CD14-positive monocyte (primary cell): ENCODE measurements at regions not wholly inside any gene's neighbourhood (a gene's known extent, or its start where the extent isn't known, plus 50 kb on each side); places are given as distances from the start of the nearest gene placed in this dataset.

Experiments used
- DNase-seq, 3 donors: peaks; one replicate each; pipeline ENCODE4 v3.0.0-alpha.2; 2011 to 2022
- H2AFZ ChIP-seq: 2 replicates; pipeline ENCODE4 v1.6.0; 2012; ENCODE audit warnings: mild to moderate bottlenecking, low read depth, low read length, inconsistent platforms; ENCODE audit not compliant: insufficient read depth, poor library complexity, severe bottlenecking
- H3K27ac ChIP-seq, 2 donors: 1 replicate in 1 of 2; 2 replicates in 1 of 2; pipeline ENCODE4 v1.5.1; 2012 to 2013; ENCODE audit warnings: low read length in 2 of 2, control low read depth in 1 of 2, inconsistent platforms in 1 of 2, low read depth in 1 of 2, mild to moderate bottlenecking in 1 of 2
- H3K27me3 ChIP-seq, 2 donors: one replicate each; pipeline versions ENCODE4 v1.6.0 to v1.6.1; 2011 to 2013; ENCODE audit warnings: low read length in 2 of 2; ENCODE audit not compliant: control insufficient read depth in 2 of 2, insufficient read depth in 2 of 2
- H3K36me3 ChIP-seq, 2 donors: replicated peaks in 1 of 2; 1 replicate in 1 of 2; 2 replicates in 1 of 2; pipeline versions ENCODE4 v1.5.1 to v1.6.1; 2012 to 2013; ENCODE audit warnings: low read length in 2 of 2, control low read depth in 1 of 2, inconsistent platforms in 1 of 2, mild to moderate bottlenecking in 1 of 2; ENCODE audit not compliant: insufficient read depth in 2 of 2, control insufficient read depth in 1 of 2
- H3K4me1 ChIP-seq, 2 donors: 1 replicate in 1 of 2; 2 replicates in 1 of 2; pipeline versions ENCODE4 v1.5.1 to v1.6.1; 2012 to 2013; ENCODE audit warnings: low read length in 2 of 2, control low read depth in 1 of 2, inconsistent platforms in 1 of 2, mild to moderate bottlenecking in 1 of 2, moderate library complexity in 1 of 2; ENCODE audit not compliant: insufficient read depth in 2 of 2, control insufficient read depth in 1 of 2
- H3K4me2 ChIP-seq: replicated peaks from 2 replicates; pipeline ENCODE3; 2012; ENCODE audit warnings: low read length, moderate library complexity, mild to moderate bottlenecking; ENCODE audit not compliant: poor library complexity, severe bottlenecking; ENCODE audit errors: extremely low read depth
- H3K4me3 ChIP-seq, 3 experiments: fragments of 200-600 bp in 1 of 3; sonication (generic) in 1 of 3; replicated peaks in 1 of 3; 1 replicate in 2 of 3; 2 replicates in 1 of 3; pipeline ENCODE4 v1.5.1; 2011 to 2013; ENCODE audit warnings: low read length in 3 of 3, mild to moderate bottlenecking in 3 of 3, control low read depth in 2 of 3, low read depth in 2 of 3, inconsistent platforms in 1 of 3, moderate library complexity in 1 of 3
- H3K79me2 ChIP-seq: 2 replicates; pipeline ENCODE4 v1.6.0; 2012; ENCODE audit warnings: mild to moderate bottlenecking, control low read depth, inconsistent platforms, low read length, moderate library complexity; ENCODE audit not compliant: insufficient read depth
- H3K9ac ChIP-seq: 2 replicates; pipeline ENCODE4 v1.6.0; 2017; ENCODE audit warnings: low read length, mild to moderate bottlenecking; ENCODE audit not compliant: insufficient read depth, poor library complexity, severe bottlenecking
- H3K9me3 ChIP-seq, 2 donors: replicated peaks in 1 of 2; 1 replicate in 1 of 2; 2 replicates in 1 of 2; pipeline versions ENCODE4 v1.5.1 to v1.6.1; 2012 to 2013; ENCODE audit warnings: low read length in 2 of 2, control low read depth in 1 of 2; ENCODE audit not compliant: control insufficient read depth in 1 of 2, insufficient read depth in 1 of 2
- H4K20me1 ChIP-seq: 2 replicates; pipeline ENCODE4 v1.6.0; 2012; ENCODE audit warnings: mild to moderate bottlenecking, low read length, control low read depth, moderate library complexity; ENCODE audit not compliant: insufficient read depth
- H3K27ac Mint-ChIP-seq, 7 donors: one replicate each; pipeline ENCODE4 v1.8.0; 2020; ENCODE audit warnings: mild to moderate bottlenecking in 7 of 7, mixed read lengths in 7 of 7, moderate library complexity in 6 of 7, inconsistent platforms in 2 of 7
- H3K27me3 Mint-ChIP-seq, 3 donors: one replicate each; pipeline ENCODE4 v1.8.0; 2021 to 2022; ENCODE audit warnings: low read depth in 3 of 3, mild to moderate bottlenecking in 3 of 3, mixed read lengths in 3 of 3, moderate library complexity in 3 of 3, inconsistent platforms in 1 of 3
- H3K36me3 Mint-ChIP-seq, 2 donors: one replicate each; pipeline ENCODE4 v1.8.0; 2020; ENCODE audit warnings: mixed read lengths in 2 of 2, inconsistent platforms in 1 of 2, mild to moderate bottlenecking in 1 of 2
- H3K4me1 Mint-ChIP-seq: one replicate; pipeline ENCODE4 v1.8.0; 2020; ENCODE audit warnings: mild to moderate bottlenecking, mixed read lengths
- H3K4me3 Mint-ChIP-seq, 2 donors: one replicate each; pipeline ENCODE4 v1.8.0; 2020; ENCODE audit warnings: mild to moderate bottlenecking in 2 of 2, mixed read lengths in 2 of 2, moderate library complexity in 1 of 2
- H3K9me3 Mint-ChIP-seq, 7 donors: one replicate each; pipeline ENCODE4 v1.8.0; 2020 to 2022; ENCODE audit warnings: mixed read lengths in 7 of 7, mild to moderate bottlenecking in 6 of 7, moderate library complexity in 6 of 7, inconsistent platforms in 2 of 7
- CTCF ChIP-seq: fragments of 200-600 bp; IDR thresholded peaks from one replicate; pipeline ENCODE4 v1.8.0; 2022; ENCODE audit warnings: antibody characterized with exemption, mild to moderate bottlenecking
- WGBS: methylation state at CpG from one replicate; pipeline ENCODE4 v1.1.5; 2013; ENCODE audit warnings: missing lambda C conversion rate; ENCODE audit not compliant: insufficient coverage; 5-methylcytosine and 5-hydroxymethylcytosine counted together
- intact Hi-C, 2 donors: fragments of 100-400 bp; cut with micrococcal nuclease; formaldehyde crosslinking; loops; one replicate each; pipeline versions ENCODE4 v1.15.0 to v1.15.1; 2023

GRCh38 chr5:101159006-101159405 is 255.9 kb upstream of the ST8SIA4 start:
- no peaks in the 10 kb centered on the region for H3K36me3 Mint-ChIP-seq
- peaks cover 2 to 21% (median 15%) of the 10 kb centered on the region in 7 donors for H3K9me3 Mint-ChIP-seq
- H3K4me1 Mint-ChIP-seq = no peaks in the 10 kb centered on the region
- TF ChIP-seq CTCF = no peak
- Histone ChIP-seq H3K27ac (no peak overlapping the region), H3K27me3 (no peaks in the 10 kb centered on the region), H3K4me2 (no peak overlapping the region), H3K9me3 (peaks cover 0 to 12% of the 10 kb centered on the region in 2 donors), H4K20me1 (no peaks in the 10 kb centered on the region), H3K4me1 (no peaks in the 10 kb centered on the region), H3K36me3 (no peaks in the 10 kb centered on the region), H3K4me3 (no peak overlapping the region), H3K79me2 (no peaks in the 10 kb centered on the region), H3K9ac (no peak overlapping the region), H2AFZ (no peak overlapping the region)
- no peak overlapping the region for H3K4me3 Mint-ChIP-seq
- no peak for DNase-seq
- no CpG with 5 or more reads among the region's 2 CpGs for WGBS
- no peak overlapping the region for H3K27ac Mint-ChIP-seq
- no peaks in the 10 kb centered on the region for H3K27me3 Mint-ChIP-seq
- intact Hi-C loops = no loop called here

- Mint-ChIP-seq H3K4me1 (no peaks in the 10 kb centered on the region), H3K27me3 (no peaks in the 10 kb centered on the region), H3K27ac (no peak overlapping the region), H3K36me3 (no peaks in the 10 kb centered on the region), H3K9me3 (peaks cover 0 to 10% (median 3%) of the 10 kb centered on the region in 7 donors), H3K4me3 (no peak overlapping the region)
- Histone ChIP-seq H3K36me3 (no peaks in the 10 kb centered on the region), H3K27me3 (no peaks in the 10 kb centered on the region), H3K4me2 (no peak overlapping the region), H3K27ac (no peak overlapping the region), H3K9ac (no peak overlapping the region), H3K4me3 (no peak overlapping the region), H3K79me2 (no peaks in the 10 kb centered on the region), H3K4me1 (no peaks in the 10 kb centered on the region), H4K20me1 (no peaks in the 10 kb centered on the region), H3K9me3 (no peaks in the 10 kb centered on the region), H2AFZ (no peak overlapping the region)
- TF ChIP-seq CTCF = no peak
- intact Hi-C loops = no loop called here
- no peak for DNase-seq
- WGBS = no CpG with 5 or more reads among the region's 1 CpG
These were observed 250.4 kb upstream of the ST8SIA4 start for GRCh38 chr5:101153526-101153925.
